PFSK-1 (cell line): ENCODE measurements at regions not wholly inside any gene's neighbourhood (a gene's known extent, or its start where the extent isn't known, plus 50 kb on each side); places are given as distances from the start of the nearest gene placed in this dataset.

Source experiments
- FOXP2 ChIP-seq: optimal IDR thresholded peaks from 2 replicates; pipeline ENCODE3; 2011; ENCODE audit warnings: borderline replicate concordance, control low read depth, inconsistent platforms; ENCODE audit not compliant: insufficient read depth; ENCODE audit errors: extremely low read length, extremely low read depth
- POLR2AphosphoS5 ChIP-seq: IDR thresholded peaks from 2 replicates; pipeline ENCODE4 v1.6.1; 2012; ENCODE audit warnings: low read depth, mild to moderate bottlenecking, control low read depth, low read length, moderate library complexity
- REST ChIP-seq, 2 experiments: IDR thresholded peaks; 2 replicates each; pipeline versions ENCODE4 v1.6.1 to v1.8.0; 2011 to 2012; ENCODE audit warnings: low read depth in 2 of 2, low read length in 2 of 2, control low read depth in 1 of 2, inconsistent platforms in 1 of 2, mild to moderate bottlenecking in 1 of 2, moderate library complexity in 1 of 2; ENCODE audit not compliant: insufficient read depth in 1 of 2
- SIN3A ChIP-seq: IDR thresholded peaks from 2 replicates; pipeline ENCODE4 v1.6.1; 2012; ENCODE audit warnings: mild to moderate bottlenecking, low read length, moderate library complexity, borderline replicate concordance; ENCODE audit not compliant: insufficient read depth
- TAF1 ChIP-seq: IDR thresholded peaks from 2 replicates; pipeline ENCODE4 v1.6.1; 2012; ENCODE audit warnings: low read length, control low read depth, borderline replicate concordance; ENCODE audit not compliant: insufficient read depth

GRCh38 chr4:126216611-126217010 lies 901.9 kb downstream of the FAT4 start:
- TF ChIP-seq TAF1 (no peak), POLR2AphosphoS5 (no peak), SIN3A (no peak), REST (IDR thresholded peaks at IDR 0.05; ENCODE audit: insufficient read depth in 1 of 2, low read depth in 2 of 2, low read length in 2 of 2) (no peak), FOXP2 (no peak)

GRCh38 chr4:126221282-126221681 lies 906.5 kb downstream of the FAT4 start:
- TF ChIP-seq TAF1 (no peak), SIN3A (no peak), FOXP2 (no peak), REST (IDR thresholded peaks at IDR 0.05; ENCODE audit: insufficient read depth in 1 of 2, low read depth in 2 of 2, low read length in 2 of 2) (no peak), POLR2AphosphoS5 (no peak)

GRCh38 chr4:126221717-126222340 lies 907.1 kb downstream of the FAT4 start:
- TF ChIP-seq SIN3A: no peak

- TF ChIP-seq TAF1: no peak
- no peak for TF ChIP-seq REST (IDR thresholded peaks at IDR 0.05; ENCODE audit: insufficient read depth in 1 of 2, low read depth in 2 of 2, low read length in 2 of 2)
- TF ChIP-seq SIN3A: no peak
- no peak for TF ChIP-seq POLR2AphosphoS5
- TF ChIP-seq FOXP2: no peak
Observed at GRCh38 chr4:126223784-126224407, 909.1 kb downstream of the FAT4 start.

- no peak for TF ChIP-seq SIN3A
- TF ChIP-seq REST (IDR thresholded peaks at IDR 0.05; ENCODE audit: insufficient read depth in 1 of 2, low read depth in 2 of 2, low read length in 2 of 2): no peak
- no peak for TF ChIP-seq POLR2AphosphoS5
- no peak for TF ChIP-seq TAF1
- TF ChIP-seq FOXP2: no peak
Observed at GRCh38 chr4:126227428-126227827, 912.7 kb downstream of the FAT4 start.
